ENCODE measurements at regions not wholly inside any gene's neighbourhood (a gene's known extent, or its start where the extent isn't known, plus 50 kb on each side); places are given as distances from the start of the nearest gene placed in this dataset.

DNA sequence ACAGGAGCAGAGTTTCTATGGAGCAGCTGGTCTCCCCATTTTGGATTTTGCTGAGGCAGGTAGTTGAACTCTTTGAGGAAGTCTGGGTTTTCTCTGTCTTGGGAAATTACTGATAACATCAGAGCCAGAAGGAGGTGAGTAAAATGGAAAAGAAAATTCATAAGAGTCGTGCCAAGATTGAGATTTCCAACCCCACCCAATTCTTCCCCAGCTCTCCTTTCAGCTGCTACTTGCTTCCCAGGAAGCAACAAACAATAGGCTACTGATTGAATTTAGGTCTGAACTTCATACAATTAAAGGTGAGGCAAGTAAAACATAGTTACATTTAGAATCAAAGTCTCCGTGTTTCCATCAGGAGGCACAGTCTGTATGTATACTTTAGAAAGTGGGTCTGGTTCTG, 54.6 kb upstream of the EOLA2 start:
- DNase-seq = no peak

DNA sequence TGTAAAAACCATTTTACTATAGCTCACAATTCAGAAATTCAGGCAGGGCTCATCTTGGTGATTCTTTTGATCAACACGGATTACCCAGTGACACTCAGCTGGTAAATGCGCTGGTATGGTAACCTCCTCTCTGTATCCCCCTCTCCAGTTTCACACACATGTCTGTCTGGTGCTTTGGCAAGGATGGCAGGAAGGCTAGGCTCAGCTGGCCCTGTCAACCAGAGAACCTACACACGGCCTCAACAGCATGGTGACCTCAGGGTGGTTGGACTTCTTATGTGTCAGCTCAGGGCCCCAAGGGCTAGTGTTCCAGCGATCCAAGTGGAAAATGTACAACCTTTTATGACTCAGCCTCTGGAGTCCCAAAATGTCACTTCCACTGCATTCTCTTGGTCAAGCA, 55.7 kb upstream of the EOLA2 start:
- no peak for DNase-seq

DNA sequence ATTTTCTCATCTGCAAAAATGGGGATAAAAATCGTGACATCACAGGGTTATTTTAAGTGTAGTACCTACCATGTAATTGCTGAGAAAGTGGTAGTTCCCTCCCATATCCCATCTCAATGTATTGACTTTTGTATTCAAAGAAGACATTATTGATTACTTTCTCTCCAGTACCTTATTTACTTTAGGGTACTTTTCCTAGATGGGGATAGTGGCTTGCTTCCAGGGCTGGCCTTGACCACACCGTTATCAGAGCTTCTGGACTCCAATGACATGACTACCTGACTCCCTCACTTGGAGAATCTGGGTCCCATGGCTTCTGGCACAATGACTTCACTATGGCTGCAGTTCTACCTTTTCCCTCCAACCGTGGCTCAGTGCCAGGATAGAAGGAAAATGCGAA, 58.2 kb upstream of the EOLA2 start:
- DNase-seq = no peak

DNA sequence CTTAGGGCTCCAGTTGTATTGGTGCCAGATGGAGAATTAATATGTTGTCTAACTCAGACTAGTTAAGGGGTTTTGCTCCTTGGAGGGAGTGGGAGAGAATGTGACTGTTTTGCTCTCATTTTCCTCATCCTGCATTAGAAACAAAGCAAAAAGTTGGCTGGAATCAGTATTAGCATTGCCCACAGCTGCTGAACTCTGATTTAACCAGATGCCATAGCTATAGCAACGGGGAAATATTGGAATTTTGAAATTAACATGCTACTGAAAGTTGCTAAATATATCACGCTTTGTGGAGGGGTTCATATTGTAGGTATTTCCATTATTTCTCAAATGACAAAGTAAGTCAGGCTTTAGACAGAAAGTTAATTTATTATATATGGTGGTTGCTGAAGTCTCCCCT, 66.7 kb upstream of the EOLA2 start:
- no peak for DNase-seq

DNA sequence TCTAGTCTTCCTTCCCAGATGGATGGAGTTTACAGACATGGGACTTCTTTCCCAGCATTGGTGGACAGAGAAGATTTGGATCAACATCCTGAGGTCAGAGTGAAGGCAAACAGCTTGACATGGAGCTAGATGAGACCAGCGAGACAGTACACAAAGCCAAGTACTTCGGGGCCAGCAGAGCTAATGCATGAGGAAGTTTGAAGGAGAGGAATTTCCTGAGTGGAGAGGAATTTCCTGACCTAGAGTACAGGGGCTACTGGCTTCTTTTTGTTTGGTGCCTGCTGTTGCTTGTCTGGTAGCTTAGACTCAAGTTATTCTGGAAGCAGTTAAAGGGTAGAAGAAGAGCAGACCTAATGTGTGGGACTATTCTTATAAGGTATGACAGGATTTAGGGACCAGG, 69.1 kb upstream of the EOLA2 start:
- no peak for DNase-seq

DNA sequence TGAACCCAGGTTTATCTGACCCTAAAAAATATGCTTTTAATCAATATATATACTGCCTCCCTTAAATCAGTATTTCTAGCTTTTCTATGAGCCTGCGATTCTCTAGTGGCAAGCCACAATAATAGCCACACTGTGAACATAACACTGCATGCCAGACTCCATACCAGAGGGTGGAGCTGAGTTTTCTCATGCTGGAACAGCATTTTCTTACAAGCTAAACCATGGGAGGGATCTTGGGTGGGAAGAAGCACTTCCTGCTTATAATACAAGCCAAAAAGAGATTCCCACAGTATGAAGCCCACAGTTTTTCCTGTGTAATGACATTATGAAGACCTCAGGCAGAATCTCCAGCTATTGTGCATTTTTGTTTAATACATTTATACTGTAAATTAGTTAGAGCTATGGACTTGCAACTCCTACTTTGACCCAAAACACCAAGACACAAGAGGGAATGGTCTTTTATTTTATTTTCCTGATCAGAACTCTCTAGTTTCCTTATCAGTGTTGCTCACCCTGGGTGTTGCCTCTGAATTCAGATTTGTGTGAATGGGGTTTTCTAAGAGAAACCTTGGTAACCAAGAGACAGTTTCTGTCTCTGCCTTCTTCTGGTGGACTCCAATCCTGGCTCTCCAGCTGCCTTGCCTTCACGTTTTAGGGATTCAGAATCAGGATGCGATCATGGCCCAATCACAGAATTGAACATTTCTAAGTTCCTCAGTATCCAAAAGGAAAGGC, 74.5 kb upstream of the EOLA2 start:
- DNase-seq = no peak

DNA sequence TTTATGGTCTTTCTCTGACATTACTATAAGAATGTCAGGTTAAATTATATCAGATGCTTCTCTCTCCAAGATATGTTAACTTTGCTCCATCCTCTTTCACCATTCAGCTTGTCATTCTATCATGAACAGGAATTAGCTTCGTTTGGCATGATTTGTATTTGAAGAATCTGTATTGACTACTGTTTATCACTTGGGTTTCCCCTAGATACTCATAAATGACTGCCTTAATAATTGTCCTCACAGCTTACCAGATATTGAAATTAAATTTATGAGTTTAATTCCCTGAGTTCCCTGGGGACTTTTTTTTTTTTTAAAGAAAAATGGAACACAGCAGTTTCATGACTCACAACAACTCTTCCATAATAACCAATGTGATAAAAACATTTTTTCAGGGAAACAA, 76.2 kb upstream of the EOLA2 start:
- DNase-seq = no peak

DNA sequence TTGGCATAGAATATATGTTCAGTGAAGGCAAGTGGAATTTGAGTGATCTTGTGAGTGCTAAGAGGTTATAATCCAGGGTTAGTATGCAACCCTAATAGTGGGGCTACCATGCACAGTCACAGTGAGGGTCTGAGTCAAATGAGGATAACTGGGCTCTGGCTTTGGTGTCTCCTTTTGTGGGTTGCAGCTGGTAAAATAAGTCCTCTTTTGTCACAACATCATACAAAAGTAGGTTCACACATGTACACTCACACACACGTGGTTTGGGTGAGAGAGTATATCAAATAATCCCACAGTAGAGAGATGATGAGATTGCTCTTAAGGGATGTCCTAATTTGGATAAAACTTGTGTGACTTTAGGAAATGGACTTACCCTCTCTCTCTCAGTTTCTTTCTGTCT, 79.6 kb upstream of the EOLA2 start:
- no peak for DNase-seq

DNA sequence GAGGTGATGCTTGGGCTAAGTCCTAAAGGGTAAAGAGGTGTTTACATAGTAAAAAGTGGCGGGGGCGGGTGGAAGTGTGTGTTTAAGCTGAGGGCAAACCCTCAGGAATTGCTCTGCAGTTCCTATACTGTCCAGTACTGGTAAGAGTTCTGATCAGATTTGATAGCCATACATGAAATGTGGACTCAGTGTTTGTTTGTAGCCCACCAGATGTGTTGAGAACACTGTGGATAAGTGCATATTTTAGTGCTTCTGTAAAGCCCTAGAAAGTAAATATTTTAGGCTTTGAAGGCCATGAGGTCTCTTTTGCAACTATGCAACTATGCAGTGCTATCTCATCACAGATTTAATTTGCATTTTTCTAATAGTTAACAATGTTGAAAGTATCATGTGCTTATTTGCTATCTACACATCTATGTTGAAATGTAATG, 80.7 kb upstream of the EOLA2 start:
- DNase-seq = no peak

DNA sequence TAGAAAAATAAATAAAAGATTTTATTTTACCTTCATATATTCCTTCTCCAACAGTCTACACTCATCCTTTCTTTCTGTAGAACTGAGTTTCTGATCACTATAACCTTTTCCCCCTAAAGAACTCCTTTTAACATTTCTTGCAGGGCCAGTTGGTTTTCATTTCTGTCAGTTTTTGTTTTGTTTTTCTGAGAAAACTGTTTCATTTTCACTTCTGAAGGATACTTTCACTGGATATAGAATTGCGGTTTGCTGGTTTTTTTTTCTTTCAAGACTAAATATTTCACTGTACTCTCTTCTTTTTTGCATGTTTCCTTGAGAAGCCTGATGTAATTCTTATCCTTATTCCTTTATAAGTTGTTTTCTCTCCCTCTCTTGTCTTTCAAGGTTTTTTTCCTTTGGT, 90.4 kb upstream of the EOLA2 start:
- no peak for DNase-seq

DNA sequence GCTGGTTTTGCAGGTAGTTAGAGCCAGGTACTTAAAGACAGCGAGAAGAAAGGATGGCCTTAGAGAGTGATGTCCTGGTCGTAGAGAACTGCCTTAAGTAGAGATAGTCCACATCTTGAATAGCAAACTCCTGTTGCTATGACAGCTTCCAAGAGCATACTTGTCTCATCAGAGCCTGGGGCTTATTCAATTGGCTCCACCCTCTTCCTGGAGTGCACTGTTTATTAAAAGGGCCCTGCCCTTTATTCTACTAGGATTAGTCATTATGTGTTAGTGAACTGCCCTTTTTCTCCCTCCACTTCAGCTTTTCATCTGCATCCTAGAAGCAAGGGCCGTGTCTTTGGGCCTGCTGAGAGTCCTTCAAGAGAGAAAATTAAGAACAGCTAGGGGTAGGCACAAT, 94.5 kb upstream of the EOLA2 start:
- DNase-seq = no peak

DNA sequence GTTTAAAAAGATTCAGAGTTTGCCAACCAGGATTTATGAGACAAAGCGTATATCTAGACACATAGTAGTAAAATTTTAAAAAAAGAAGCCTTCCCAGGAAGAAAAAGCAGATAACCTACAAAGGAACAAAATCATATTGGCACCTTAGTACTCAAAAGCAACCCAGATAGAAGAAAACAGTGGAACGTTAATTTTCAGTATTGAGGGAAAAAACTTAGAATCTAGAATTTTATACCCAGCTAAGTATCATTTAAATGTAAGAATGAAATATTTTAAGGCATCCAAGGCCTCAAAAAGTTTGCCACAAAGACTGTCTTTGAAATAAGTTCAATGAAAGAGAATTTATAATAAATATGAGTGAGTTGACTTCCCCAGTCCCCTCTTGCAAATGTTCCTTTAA, 96.5 kb upstream of the EOLA2 start:
- no peak for DNase-seq

DNA sequence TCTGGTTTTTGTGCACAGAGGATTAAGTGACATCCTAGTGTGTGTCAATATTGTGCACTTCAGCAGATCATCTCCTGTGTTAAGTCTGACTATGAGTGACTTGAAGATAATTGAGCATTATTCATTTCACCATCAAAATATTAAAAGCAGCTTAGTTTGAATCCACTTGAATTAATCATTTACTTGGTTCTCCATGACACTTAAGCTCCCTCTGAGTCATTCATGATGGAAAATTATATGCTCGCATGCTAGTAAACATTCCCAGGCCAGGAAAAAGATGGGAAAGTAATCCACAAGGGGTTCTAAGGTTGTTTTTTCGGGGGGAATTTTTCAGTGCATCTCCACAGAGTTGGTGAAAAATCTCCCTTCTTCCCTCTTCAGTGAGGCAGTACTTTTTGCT, 97.2 kb upstream of the EOLA2 start:
- no peak for DNase-seq

DNA sequence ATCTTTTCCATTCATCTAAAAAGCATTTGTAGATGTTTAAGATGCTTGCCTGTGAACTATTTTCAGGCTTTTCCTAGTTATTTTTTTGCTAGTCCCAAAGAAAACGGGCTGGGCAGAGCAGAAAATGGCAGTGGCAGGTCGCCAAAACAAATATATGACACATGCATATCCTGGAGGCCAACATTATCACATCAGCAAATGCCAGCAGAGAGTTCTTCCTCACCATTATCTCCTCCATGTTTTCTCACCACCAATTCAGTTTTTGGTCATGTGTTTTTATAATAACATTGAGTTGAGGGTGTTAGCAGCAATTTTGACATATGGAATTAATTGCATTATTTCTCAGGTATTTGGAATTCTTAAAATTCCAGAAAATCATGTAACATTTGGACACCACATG, 97.9 kb upstream of the EOLA2 start:
- DNase-seq = no peak

DNA sequence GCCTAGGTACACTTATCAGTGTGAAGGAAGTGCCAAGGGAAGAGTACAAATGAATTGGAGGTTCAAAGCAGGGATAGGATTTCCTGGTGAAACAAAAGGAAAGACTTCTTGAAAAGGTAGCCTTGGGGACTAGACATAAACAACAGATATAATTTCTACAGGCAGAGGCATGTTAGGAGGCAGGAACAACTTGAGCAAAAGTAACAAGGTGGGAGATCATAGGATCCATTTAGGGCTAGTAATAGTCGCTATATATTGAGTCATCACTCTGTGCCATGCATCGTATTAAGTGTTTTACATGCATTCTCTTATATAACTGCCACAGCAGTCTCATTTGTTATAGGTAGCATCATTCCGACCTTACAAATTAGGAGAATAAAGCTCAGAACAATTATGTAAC, 98.3 kb upstream of the EOLA2 start:
- no peak for DNase-seq

DNA sequence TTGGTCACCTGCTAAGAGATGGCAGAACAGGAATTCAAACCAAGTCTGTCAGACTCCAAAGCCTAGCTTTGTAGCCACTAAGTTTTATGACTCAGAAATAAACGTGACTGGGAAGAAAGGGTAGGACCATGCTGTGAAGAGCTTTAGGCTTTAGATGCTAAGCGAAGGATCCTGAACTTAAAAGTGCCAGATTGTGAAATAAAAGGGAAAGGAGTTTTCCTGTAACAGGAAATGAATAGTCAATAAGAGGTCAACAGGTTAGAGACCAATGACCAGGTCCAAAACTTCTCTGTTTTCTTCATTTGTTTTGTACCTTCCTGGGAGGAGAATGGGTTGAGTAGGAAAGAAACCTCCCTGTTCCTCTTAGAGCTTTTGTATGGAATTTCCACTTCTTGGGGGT, 98.8 kb upstream of the EOLA2 start:
- DNase-seq = no peak

DNA sequence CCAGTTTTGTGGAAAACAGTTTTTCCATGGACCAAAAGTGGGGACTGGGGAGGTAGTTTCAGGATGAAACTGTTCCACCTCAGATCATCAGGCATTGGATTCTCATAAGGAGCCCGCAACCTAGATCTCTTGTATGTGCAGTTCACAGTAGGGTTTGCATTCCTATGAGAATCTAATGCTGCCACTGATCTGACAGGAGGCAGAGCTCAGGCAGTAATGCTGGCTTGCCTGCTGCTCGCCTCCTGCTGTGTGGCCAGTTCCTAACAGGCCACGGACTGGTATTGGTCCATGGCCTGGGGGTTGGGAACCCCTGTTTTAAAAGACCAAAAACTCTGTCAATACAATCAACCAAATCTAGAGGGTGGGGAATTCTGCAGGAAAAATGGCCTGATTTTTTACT, 100.0 kb upstream of the EOLA2 start:
- no peak for DNase-seq

DNA sequence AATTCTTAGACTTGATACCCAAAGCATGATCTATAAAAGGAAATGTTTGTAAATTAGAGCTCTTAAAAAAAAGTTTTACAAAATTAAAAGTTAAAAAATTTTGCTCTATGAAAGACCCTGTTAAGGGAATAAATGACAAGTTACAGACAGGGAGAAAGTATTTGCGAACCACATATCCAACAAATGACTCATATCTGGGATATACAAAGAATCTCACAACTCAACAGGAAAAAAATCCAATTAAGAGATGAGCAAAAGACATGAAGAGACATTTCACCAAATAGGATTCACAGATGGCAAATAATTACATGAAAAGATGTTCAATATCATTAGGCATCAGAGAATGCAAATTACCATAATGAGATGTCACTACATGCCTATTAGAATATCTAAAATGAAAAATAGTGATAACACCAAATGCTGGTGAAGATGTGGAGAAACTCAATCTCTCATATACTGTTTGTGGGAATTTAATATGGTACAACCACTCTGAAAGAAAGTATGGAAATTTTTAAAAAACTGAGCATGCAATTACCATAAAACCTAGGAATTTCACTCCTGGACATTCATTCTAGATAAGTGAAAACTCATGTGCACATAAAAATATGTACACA, 100.8 kb upstream of the EOLA2 start:
- DNase-seq = no peak

DNA sequence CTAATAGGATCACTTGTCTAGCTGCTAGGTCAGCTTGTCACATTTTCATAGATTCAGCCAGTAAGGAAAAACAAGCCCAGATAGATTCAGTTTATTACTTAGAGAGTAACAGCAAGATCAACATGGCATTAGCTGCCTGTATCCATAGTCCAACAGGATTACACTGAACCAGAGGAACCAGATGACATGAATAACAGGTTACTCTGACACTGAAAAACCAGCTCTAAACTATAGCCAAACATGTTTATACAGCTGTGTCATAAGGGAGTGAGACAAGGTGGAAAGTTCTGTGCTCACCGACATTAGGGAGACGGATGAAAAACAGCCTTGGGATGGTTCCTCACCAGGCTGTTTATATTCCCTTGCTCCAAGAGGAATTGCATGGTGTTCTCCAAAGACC, 102.9 kb upstream of the EOLA2 start:
- no peak for DNase-seq

DNA sequence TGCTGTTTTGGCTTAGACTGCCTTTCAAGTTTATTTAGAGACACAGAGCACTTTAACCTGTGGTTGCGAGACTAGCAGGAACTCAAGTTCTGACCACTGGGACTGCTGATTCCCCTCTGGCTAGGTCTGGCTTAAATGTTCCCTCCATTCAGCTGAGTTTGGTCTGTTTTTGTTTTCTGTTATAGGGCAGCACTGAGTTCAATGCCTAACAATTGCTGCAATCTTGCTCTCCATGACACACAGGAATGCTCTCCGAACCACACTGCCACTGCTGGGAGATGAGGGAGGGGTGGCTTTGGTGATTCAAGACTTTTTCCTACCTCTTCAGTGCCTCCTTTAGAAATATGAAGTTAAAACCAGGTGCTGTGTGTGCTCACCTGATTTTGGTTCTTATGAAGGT, 106.3 kb upstream of the EOLA2 start:
- no peak for DNase-seq

DNA sequence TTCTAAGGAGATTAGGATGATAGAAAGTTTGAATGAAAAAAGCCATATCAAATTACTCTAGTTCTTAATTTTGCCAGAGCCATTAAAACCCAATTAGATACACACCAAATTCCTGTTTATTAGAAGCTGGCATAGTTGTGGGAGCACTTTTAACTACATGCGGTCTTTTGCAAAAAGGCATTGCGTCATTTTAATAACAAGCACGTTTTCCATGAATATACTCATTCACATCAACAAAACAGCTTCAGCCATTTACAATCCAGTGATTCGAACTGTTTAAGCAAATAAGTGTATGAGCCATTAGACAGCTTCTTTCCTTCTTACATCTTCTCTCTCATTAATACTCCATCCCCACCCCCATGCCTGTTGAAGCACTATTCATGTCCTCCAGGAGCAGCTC, 109.5 kb upstream of the EOLA2 start:
- no peak for DNase-seq

DNA sequence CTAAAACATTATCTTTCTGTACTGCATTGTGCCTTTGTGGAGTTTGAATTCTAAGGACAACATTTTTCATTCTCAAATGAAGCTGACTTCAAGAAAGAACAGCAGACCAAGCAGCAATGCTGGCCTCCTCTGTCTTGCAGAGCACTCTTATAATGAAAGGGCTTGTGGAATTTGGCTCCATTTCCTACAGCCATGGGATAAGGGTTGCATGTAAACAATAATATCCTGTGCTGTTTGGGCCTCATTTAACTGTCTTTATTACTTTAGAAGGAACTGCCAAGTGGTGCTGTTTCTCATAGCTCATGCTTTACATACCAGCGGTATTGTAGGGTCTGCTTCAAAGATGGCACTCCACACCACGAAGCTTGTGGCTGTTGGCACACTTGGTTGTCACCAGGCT, 111.4 kb upstream of the EOLA2 start:
- peak; percentile 2 for DNase-seq

DNA sequence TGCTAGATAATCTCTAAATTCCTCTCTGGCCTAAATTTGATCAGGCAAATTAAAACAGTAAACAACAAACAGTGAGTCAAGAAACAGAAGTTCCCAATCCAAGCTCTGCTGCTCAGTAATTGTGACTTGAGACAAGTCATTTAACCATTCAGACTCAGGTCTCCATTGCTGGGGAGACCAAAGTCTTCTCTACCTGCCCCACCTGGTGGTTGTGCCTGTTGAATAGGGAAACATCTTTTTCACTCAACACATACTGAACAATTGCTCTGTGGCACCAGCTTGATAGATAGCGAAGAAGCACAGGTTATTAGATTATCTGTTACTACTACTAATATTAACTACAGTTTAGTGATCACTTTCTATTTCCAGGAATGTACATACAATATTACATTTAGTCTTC, 112.1 kb upstream of the EOLA2 start:
- DNase-seq = no peak

DNA sequence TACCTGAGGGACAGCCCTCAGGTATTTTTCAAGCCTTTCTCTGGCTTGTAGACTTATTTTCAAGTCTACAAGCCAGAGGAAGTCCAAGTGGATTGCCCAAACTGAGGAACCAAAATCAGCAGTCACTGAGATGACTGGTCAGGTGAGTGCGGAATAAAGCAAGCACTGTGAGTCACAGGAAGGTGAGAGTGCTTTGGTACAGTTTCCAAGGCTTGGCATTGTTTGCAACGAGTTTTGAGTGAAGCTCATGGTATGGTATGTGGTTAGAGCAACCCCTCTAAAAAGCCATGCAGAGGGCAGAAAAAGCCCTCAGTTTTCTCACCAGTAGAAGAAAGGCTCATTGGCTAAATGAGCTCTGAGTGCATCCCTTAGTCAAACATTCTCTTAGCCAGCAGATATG, 112.8 kb upstream of the EOLA2 start:
- no peak for DNase-seq

DNA sequence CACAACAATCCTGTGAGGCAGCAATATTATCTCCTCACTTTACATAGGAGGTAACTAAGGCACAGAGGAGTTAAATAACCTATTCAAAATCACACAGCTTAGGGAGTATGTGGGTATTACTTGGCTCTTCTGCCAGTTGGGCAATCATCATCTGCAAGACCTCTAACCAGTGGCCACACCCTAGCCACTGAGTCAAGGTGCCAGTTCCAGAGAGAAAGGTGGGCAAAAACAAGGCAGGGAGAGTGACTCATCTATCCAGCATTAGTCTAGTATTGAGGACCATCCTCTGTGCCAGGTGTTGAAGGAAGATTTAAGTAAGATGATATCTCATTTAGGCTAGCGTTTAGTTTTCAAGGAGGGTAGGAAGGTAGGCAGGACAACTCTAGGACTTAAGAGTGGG, 113.9 kb upstream of the EOLA2 start:
- DNase-seq = no peak
